A673 (cell line): ENCODE measurements at regions not wholly inside any gene's neighbourhood (a gene's known extent, or its start where the extent isn't known, plus 50 kb on each side); places are given as distances from the start of the nearest gene placed in this dataset.

Experiments used
- BruUV-seq: library from RNA; stranded (reverse); fragments of 400-500 nt; replicated peaks from 2 replicates; lab custom pipeline; 2021; lab: Mats Ljungman, UMichigan
- CTCF ChIA-PET: fragments of 300-600 bp; sonication (Branson Sonifier 250); formaldehyde crosslinking; loops from one replicate; lab custom pipeline; 2022; ENCODE audit warnings: antibody characterized with exemption; lab: Charles Lee
- POLR2A ChIA-PET: fragments of 300-600 bp; sonication (Branson Sonifier 250); formaldehyde crosslinking; loops from one replicate; lab custom pipeline; 2022; ENCODE audit warnings: antibody characterized with exemption; ENCODE audit not compliant: low non-redundant PET; lab: Charles Lee
- DNase-seq: peaks from one replicate; pipeline ENCODE4 v3.0.0-alpha.2; 2015; ENCODE audit warnings: low spot score
- H3K27ac ChIP-seq: fragments of 200-600 bp; sonication (generic); 2 replicates; pipeline ENCODE4 v1.5.1; 2016; ENCODE audit warnings: mixed run types, low read depth, mild to moderate bottlenecking, mixed read lengths, antibody characterized with exemption, low read length; ENCODE audit not compliant: poor library complexity, severe bottlenecking
- H3K27me3 ChIP-seq: fragments of 200-600 bp; sonication (generic); replicated peaks from 2 replicates; pipeline ENCODE4 v1.6.1; 2017; ENCODE audit warnings: mixed run types, low read depth, mild to moderate bottlenecking, mixed read lengths, antibody characterized with exemption, low read length; ENCODE audit not compliant: insufficient read depth, poor library complexity
- H3K36me3 ChIP-seq: fragments of 200-600 bp; sonication (generic); 2 replicates; pipeline ENCODE4 v1.6.1; 2016; ENCODE audit warnings: mixed run types, mild to moderate bottlenecking, mixed read lengths, antibody characterized with exemption, low read length; ENCODE audit not compliant: insufficient read depth, poor library complexity, severe bottlenecking
- H3K4me1 ChIP-seq: fragments of 200-600 bp; sonication (generic); 2 replicates; pipeline ENCODE4 v1.6.1; 2017; ENCODE audit warnings: mixed run types, mild to moderate bottlenecking, mixed read lengths, antibody characterized with exemption, low read length; ENCODE audit not compliant: insufficient read depth, poor library complexity, severe bottlenecking
- H3K4me3 ChIP-seq: fragments of 200-600 bp; sonication (generic); 2 replicates; pipeline ENCODE4 v1.5.1; 2016; ENCODE audit warnings: low read depth, mixed run types, mild to moderate bottlenecking, mixed read lengths, low read length; ENCODE audit not compliant: poor library complexity, severe bottlenecking
- H3K9me3 ChIP-seq: fragments of 200-600 bp; sonication (generic); 2 replicates; pipeline ENCODE4 v1.6.1; 2016; ENCODE audit warnings: mixed run types, low read depth, mild to moderate bottlenecking, mixed read lengths, antibody characterized with exemption, low read length; ENCODE audit not compliant: poor library complexity, severe bottlenecking
- EZH2 ChIP-seq: fragments of 200-600 bp; sonication (generic); IDR thresholded peaks from 2 replicates; pipeline ENCODE4 v1.6.1; 2017; ENCODE audit warnings: borderline replicate concordance, low read depth, mild to moderate bottlenecking, mixed read lengths, antibody characterized with exemption, low read length; ENCODE audit not compliant: poor library complexity, severe bottlenecking
- intact Hi-C: fragments of 100-400 bp; cut with micrococcal nuclease; formaldehyde crosslinking; loops from one replicate; pipeline ENCODE4 v1.10.0; 2022; ENCODE audit not compliant: unreplicated experiment
- TF ChIP-seq, protein P1 (sequence below): fragments of 300-800, 200-600 bp; sonication (generic); conservative IDR thresholded peaks from 2 replicates; pipeline ENCODE4 v1.5.1; 2017; ENCODE audit warnings: low read depth, mild to moderate bottlenecking, antibody characterized with exemption, low read length, moderate library complexity, mixed read lengths

GRCh38 chr5:114174131-114174530 lies 187.7 kb upstream of the KCNN2 start:
- TF ChIP-seq, protein P1, sequence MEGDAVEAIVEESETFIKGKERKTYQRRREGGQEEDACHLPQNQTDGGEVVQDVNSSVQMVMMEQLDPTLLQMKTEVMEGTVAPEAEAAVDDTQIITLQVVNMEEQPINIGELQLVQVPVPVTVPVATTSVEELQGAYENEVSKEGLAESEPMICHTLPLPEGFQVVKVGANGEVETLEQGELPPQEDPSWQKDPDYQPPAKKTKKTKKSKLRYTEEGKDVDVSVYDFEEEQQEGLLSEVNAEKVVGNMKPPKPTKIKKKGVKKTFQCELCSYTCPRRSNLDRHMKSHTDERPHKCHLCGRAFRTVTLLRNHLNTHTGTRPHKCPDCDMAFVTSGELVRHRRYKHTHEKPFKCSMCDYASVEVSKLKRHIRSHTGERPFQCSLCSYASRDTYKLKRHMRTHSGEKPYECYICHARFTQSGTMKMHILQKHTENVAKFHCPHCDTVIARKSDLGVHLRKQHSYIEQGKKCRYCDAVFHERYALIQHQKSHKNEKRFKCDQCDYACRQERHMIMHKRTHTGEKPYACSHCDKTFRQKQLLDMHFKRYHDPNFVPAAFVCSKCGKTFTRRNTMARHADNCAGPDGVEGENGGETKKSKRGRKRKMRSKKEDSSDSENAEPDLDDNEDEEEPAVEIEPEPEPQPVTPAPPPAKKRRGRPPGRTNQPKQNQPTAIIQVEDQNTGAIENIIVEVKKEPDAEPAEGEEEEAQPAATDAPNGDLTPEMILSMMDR = no peak
- no peak for TF ChIP-seq EZH2
- BruUV-seq = no TSS peak
- Histone ChIP-seq H3K4me1 (no peaks in the 10 kb centered on the region), H3K27ac (no peak overlapping the region), H3K9me3 (peaks cover 4% of the 10 kb centered on the region), H3K36me3 (no peaks in the 10 kb centered on the region), H3K27me3 (no peaks in the 10 kb centered on the region), H3K4me3 (no peak overlapping the region)
- CTCF ChIA-PET = no interaction called here
- POLR2A ChIA-PET = no interaction called here
- intact Hi-C loops = no loop called here
- no peak for DNase-seq

- no peak for DNase-seq
- no peak overlapping the region for H3K4me3 ChIP-seq
- intact Hi-C loops = no loop called here
- H3K27me3 ChIP-seq = no peaks in the 10 kb centered on the region
- TF ChIP-seq, protein P1 = no peak
- no peak for TF ChIP-seq EZH2
- peaks cover 4% of the 10 kb centered on the region for H3K9me3 ChIP-seq
- H3K27ac ChIP-seq = no peak overlapping the region
- BruUV-seq = no TSS peak
- no peaks in the 10 kb centered on the region for H3K36me3 ChIP-seq
- H3K4me1 ChIP-seq = no peaks in the 10 kb centered on the region
- ChIA-PET CTCF (no interaction called here), POLR2A (no interaction called here)
Observed at GRCh38 chr5:114174837-114175236, 187.0 kb upstream of the KCNN2 start.

GRCh38 chr5:114176356-114176755 lies 185.5 kb upstream of the KCNN2 start:
- Histone ChIP-seq H3K36me3 (no peaks in the 10 kb centered on the region), H3K9me3 (peaks cover 4% of the 10 kb centered on the region), H3K4me1 (no peaks in the 10 kb centered on the region), H3K4me3 (no peak overlapping the region), H3K27me3 (no peaks in the 10 kb centered on the region), H3K27ac (no peak overlapping the region)
- ChIA-PET CTCF (no interaction called here), POLR2A (no interaction called here)
- no peak for TF ChIP-seq EZH2
- TF ChIP-seq, protein P1 = no peak
- DNase-seq = no peak
- intact Hi-C loops = no loop called here
- no TSS peak for BruUV-seq
